ENCODE measurements at regions not wholly inside any gene's neighbourhood (a gene's known extent, or its start where the extent isn't known, plus 50 kb on each side); places are given as distances from the start of the nearest gene placed in this dataset.

DNA sequence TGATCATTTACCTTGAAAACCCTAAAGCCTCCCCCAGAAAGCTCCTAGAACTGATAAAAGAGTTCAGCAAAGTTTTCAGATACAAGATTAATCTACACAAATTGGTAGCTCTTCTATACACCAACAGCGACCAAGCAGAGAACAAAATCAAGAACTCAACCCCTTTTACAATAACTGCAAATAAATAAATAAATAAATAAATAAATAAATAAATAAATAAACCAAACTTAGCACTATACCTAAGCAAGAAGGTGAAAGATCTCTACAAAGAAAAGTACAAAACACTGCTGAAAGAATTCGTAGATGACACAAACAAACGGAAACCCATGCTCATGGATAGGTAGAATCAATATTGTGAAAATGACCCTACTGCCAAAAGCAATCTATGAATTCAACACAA, 182.0 kb upstream of the RND3 start:
- TF ChIP-seq REST (IDR thresholded peaks at IDR 0.05; ENCODE audit: insufficient read depth in 1 of 2, low read depth in 2 of 2, low read length in 2 of 2) (no peak), TAF1 (IDR thresholded peaks at IDR 0.05; ENCODE audit: borderline replicate concordance, insufficient read depth, low read length) (no peak), FOXP2 (optimal IDR thresholded peaks at IDR 0.05; ENCODE audit: borderline replicate concordance, extremely low read depth, extremely low read length, insufficient read depth) (no peak), SIN3A (IDR thresholded peaks at IDR 0.05; ENCODE audit: borderline replicate concordance, insufficient read depth, low read length) (no peak), POLR2AphosphoS5 (IDR thresholded peaks at IDR 0.05; ENCODE audit: low read depth, low read length) (no peak)

DNA sequence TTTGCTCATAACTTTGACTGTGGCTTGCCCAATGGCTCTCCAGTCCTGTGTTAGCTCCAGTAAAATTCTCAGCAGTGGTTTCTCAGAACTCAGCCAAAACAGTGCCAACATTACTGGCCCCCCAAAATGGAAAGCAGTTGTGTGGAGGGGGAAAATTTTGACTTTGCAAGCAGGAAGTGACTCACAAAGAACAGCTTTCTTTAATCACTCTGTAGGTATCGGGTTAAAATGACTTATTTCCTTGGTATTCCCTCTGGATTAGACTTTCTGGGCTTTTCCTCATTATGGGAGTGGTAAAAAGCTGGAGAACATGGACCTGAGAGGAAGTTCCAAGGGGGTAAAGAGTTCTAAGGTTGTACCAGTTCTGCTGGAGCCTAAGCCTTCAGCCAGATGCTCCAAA, 175.7 kb upstream of the RND3 start:
- no peak for TF ChIP-seq FOXP2 (optimal IDR thresholded peaks at IDR 0.05; ENCODE audit: borderline replicate concordance, extremely low read depth, extremely low read length, insufficient read depth)
- no peak for TF ChIP-seq POLR2AphosphoS5 (IDR thresholded peaks at IDR 0.05; ENCODE audit: low read depth, low read length)
- no peak for TF ChIP-seq SIN3A (IDR thresholded peaks at IDR 0.05; ENCODE audit: borderline replicate concordance, insufficient read depth, low read length)
- TF ChIP-seq REST (IDR thresholded peaks at IDR 0.05; ENCODE audit: insufficient read depth in 1 of 2, low read depth in 2 of 2, low read length in 2 of 2) = no peak
- TF ChIP-seq TAF1 (IDR thresholded peaks at IDR 0.05; ENCODE audit: borderline replicate concordance, insufficient read depth, low read length) = no peak

DNA sequence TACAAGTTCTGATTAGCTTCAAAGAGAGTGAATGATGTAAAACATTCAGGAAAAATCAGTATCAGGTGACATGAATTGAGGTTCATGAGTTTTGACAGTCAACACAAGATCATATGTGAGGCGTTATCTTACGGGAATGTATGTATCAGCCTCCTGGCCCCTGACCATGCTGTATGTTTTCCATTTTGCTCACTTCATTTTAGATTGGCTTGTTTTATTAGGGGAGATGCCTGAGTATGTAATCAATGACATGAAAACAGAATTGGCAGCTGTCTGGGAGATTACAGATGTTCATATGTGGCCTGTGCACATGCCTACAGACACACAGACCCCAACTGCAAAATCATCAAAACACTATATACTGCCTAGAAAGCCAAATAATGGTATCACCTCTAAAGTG, 168.5 kb upstream of the RND3 start:
- no peak for TF ChIP-seq REST (IDR thresholded peaks at IDR 0.05; ENCODE audit: insufficient read depth in 1 of 2, low read depth in 2 of 2, low read length in 2 of 2)
- TF ChIP-seq TAF1 (IDR thresholded peaks at IDR 0.05; ENCODE audit: borderline replicate concordance, insufficient read depth, low read length) = no peak
- TF ChIP-seq SIN3A (IDR thresholded peaks at IDR 0.05; ENCODE audit: borderline replicate concordance, insufficient read depth, low read length) = no peak
- TF ChIP-seq POLR2AphosphoS5 (IDR thresholded peaks at IDR 0.05; ENCODE audit: low read depth, low read length) = no peak
- no peak for TF ChIP-seq FOXP2 (optimal IDR thresholded peaks at IDR 0.05; ENCODE audit: borderline replicate concordance, extremely low read depth, extremely low read length, insufficient read depth)

DNA sequence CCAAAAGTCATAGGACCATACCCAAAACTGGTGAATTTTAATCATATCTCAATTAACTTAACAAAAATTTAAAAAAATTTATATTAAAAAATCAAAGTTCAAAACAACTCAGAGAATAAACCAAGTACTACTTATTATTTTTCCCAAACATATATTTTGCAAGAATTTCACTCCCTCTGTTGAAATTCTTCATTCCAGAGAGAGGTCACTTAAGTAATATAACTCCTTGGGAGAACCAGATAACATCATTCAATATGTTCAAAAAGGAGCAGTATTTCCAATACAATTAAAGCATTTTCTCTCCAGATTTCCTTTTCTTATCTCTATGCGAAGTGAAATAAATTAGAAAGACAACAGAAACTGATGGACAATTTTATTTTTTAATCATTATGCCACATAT, 165.9 kb upstream of the RND3 start:
- TF ChIP-seq POLR2AphosphoS5 (IDR thresholded peaks at IDR 0.05; ENCODE audit: low read depth, low read length) (no peak), TAF1 (IDR thresholded peaks at IDR 0.05; ENCODE audit: borderline replicate concordance, insufficient read depth, low read length) (no peak), FOXP2 (optimal IDR thresholded peaks at IDR 0.05; ENCODE audit: borderline replicate concordance, extremely low read depth, extremely low read length, insufficient read depth) (no peak), REST (IDR thresholded peaks at IDR 0.05; ENCODE audit: insufficient read depth in 1 of 2, low read depth in 2 of 2, low read length in 2 of 2) (no peak), SIN3A (IDR thresholded peaks at IDR 0.05; ENCODE audit: borderline replicate concordance, insufficient read depth, low read length) (no peak)

- TF ChIP-seq FOXP2 (optimal IDR thresholded peaks at IDR 0.05; ENCODE audit: borderline replicate concordance, extremely low read depth, extremely low read length, insufficient read depth) (no peak), POLR2AphosphoS5 (IDR thresholded peaks at IDR 0.05; ENCODE audit: low read depth, low read length) (no peak), SIN3A (IDR thresholded peaks at IDR 0.05; ENCODE audit: borderline replicate concordance, insufficient read depth, low read length) (no peak), TAF1 (IDR thresholded peaks at IDR 0.05; ENCODE audit: borderline replicate concordance, insufficient read depth, low read length) (no peak), REST (IDR thresholded peaks at IDR 0.05; ENCODE audit: insufficient read depth in 1 of 2, low read depth in 2 of 2, low read length in 2 of 2) (no peak)
These were observed 160.5 kb upstream of the RND3 start for GRCh38 chr2:150647943-150648342.

All from PFSK-1 (cell line).